Smooth muscle cell (in vitro differentiated cells): ENCODE measurements at regions not wholly inside any gene's neighbourhood (a gene's known extent, or its start where the extent isn't known, plus 50 kb on each side); places are given as distances from the start of the nearest gene placed in this dataset.

Source experiments
- DNase-seq: peaks from one replicate; lab custom pipeline; 2025; ENCODE audit not compliant: unreplicated experiment; lab: John Stamatoyannopoulos, UW
- H2AFZ ChIP-seq: fragments of 200-600 bp; sonication (generic); 2 replicates; pipeline ENCODE4 v1.6.0; 2016; ENCODE audit warnings: antibody characterized with exemption, low read depth, mild to moderate bottlenecking
- H3F3A ChIP-seq: fragments of 200-600 bp; sonication (generic); 2 replicates; pipeline ENCODE4 v1.6.0; 2017; ENCODE audit warnings: antibody characterized with exemption, low read depth
- H3K27ac ChIP-seq: fragments of 200-600 bp; sonication (generic); 2 replicates; pipeline ENCODE4 v1.5.1; 2016; ENCODE audit warnings: low read depth, mild to moderate bottlenecking
- H3K27me3 ChIP-seq: fragments of 200-600 bp; sonication (generic); 2 replicates; pipeline ENCODE4 v1.6.1; 2016; ENCODE audit warnings: low read depth, mild to moderate bottlenecking
- H3K36me3 ChIP-seq: fragments of 200-600 bp; sonication (generic); 2 replicates; pipeline ENCODE4 v1.5.1; 2016; ENCODE audit warnings: low read depth
- H3K4me1 ChIP-seq: fragments of 200-600 bp; sonication (generic); 2 replicates; pipeline ENCODE4 v1.5.1; 2016; ENCODE audit warnings: low read depth
- H3K4me2 ChIP-seq: fragments of 200-600 bp; sonication (generic); 2 replicates; pipeline ENCODE4 v1.6.0; 2016; ENCODE audit warnings: mild to moderate bottlenecking
- H3K4me3 ChIP-seq: fragments of 200-600 bp; sonication (generic); 2 replicates; pipeline ENCODE4 v1.5.1; 2016; ENCODE audit warnings: mild to moderate bottlenecking
- H3K79me2 ChIP-seq: fragments of 200-600 bp; sonication (generic); 2 replicates; pipeline ENCODE4 v1.6.0; 2016; ENCODE audit warnings: low read depth, mild to moderate bottlenecking
- H3K9ac ChIP-seq: fragments of 200-600 bp; sonication (generic); 2 replicates; pipeline ENCODE4 v1.6.0; 2016; ENCODE audit warnings: low read depth
- H3K9me3 ChIP-seq: fragments of 200-600 bp; sonication (generic); replicated peaks from 2 replicates; pipeline ENCODE4 v1.5.1; 2016; ENCODE audit warnings: low read depth
- H4K20me1 ChIP-seq: fragments of 200-600 bp; sonication (generic); 2 replicates; pipeline ENCODE4 v1.6.0; 2016; ENCODE audit warnings: low read depth
- CTCF ChIP-seq: fragments of 200-600 bp; sonication (generic); IDR thresholded peaks from 2 replicates; pipeline ENCODE4 v1.5.1; 2017; ENCODE audit warnings: borderline replicate concordance, mild to moderate bottlenecking, antibody characterized with exemption; ENCODE audit not compliant: insufficient read depth, poor library complexity, severe bottlenecking
- WGBS: methylation state at CpG from one replicate; pipeline ENCODE4 v1.1.7; 2016; ENCODE audit warnings: low lambda C conversion rate; 5-methylcytosine and 5-hydroxymethylcytosine counted together

GRCh38 chr10:53537508-53537907 lies 764.9 kb upstream of the MBL2 start:
- no peaks in the 10 kb centered on the region for H3K36me3 ChIP-seq
- H3K4me2 ChIP-seq = no peak overlapping the region
- TF ChIP-seq CTCF = no peak
- H3K4me3 ChIP-seq = no peak overlapping the region
- H3K27me3 ChIP-seq = no peaks in the 10 kb centered on the region
- H2AFZ ChIP-seq = peak overlapping the region; percentile 58
- H3K27ac ChIP-seq = no peak overlapping the region
- no peak overlapping the region for H3K9ac ChIP-seq
- H3F3A ChIP-seq = no peaks in the 10 kb centered on the region
- no peak for DNase-seq
- H3K9me3 ChIP-seq = no peaks in the 10 kb centered on the region
- no peaks in the 10 kb centered on the region for H3K4me1 ChIP-seq
- H3K79me2 ChIP-seq = no peaks in the 10 kb centered on the region
- H4K20me1 ChIP-seq = no peaks in the 10 kb centered on the region

GRCh38 chr10:53536322-53536721 lies 763.7 kb upstream of the MBL2 start:
- Histone ChIP-seq H4K20me1 (no peaks in the 10 kb centered on the region), H3K4me2 (no peak overlapping the region), H3K4me1 (no peaks in the 10 kb centered on the region), H3K27ac (no peak overlapping the region), H3F3A (no peaks in the 10 kb centered on the region), H3K27me3 (no peaks in the 10 kb centered on the region), H3K9me3 (no peaks in the 10 kb centered on the region), H3K79me2 (no peaks in the 10 kb centered on the region), H2AFZ (no peak overlapping the region), H3K4me3 (no peak overlapping the region), H3K36me3 (no peaks in the 10 kb centered on the region), H3K9ac (no peak overlapping the region)
- no peak for DNase-seq
- 81% methylated on average over 5 of the region's 5 CpGs for WGBS
- TF ChIP-seq CTCF = no peak

GRCh38 chr10:53534428-53534827 lies 761.8 kb upstream of the MBL2 start:
- Histone ChIP-seq H3K4me2 (no peak overlapping the region), H3K27me3 (no peaks in the 10 kb centered on the region), H3K9ac (no peak overlapping the region), H3K9me3 (no peaks in the 10 kb centered on the region), H2AFZ (no peak overlapping the region), H3K4me1 (no peaks in the 10 kb centered on the region), H3K4me3 (no peak overlapping the region), H3K79me2 (no peaks in the 10 kb centered on the region), H3F3A (no peaks in the 10 kb centered on the region), H4K20me1 (no peaks in the 10 kb centered on the region), H3K27ac (no peak overlapping the region), H3K36me3 (no peaks in the 10 kb centered on the region)
- no peak for TF ChIP-seq CTCF
- DNase-seq = no peak

GRCh38 chr10:53528974-53529373 lies 756.4 kb upstream of the MBL2 start:
- H3K27me3 ChIP-seq = no peaks in the 10 kb centered on the region
- H3F3A ChIP-seq = no peaks in the 10 kb centered on the region
- H3K4me1 ChIP-seq = peaks cover 4% of the 10 kb centered on the region
- no peak for TF ChIP-seq CTCF
- H3K9me3 ChIP-seq = no peaks in the 10 kb centered on the region
- DNase-seq = no peak
- H3K4me3 ChIP-seq = no peak overlapping the region
- no peaks in the 10 kb centered on the region for H3K79me2 ChIP-seq
- no peaks in the 10 kb centered on the region for H4K20me1 ChIP-seq
- no peak overlapping the region for H3K27ac ChIP-seq
- no peak overlapping the region for H3K9ac ChIP-seq
- H2AFZ ChIP-seq = no peak overlapping the region
- no peak overlapping the region for H3K4me2 ChIP-seq
- 90% methylated on average over 2 of the region's 2 CpGs for WGBS
- no peaks in the 10 kb centered on the region for H3K36me3 ChIP-seq
